MM.1S (cell line): ENCODE measurements at regions not wholly inside any gene's neighbourhood (a gene's known extent, or its start where the extent isn't known, plus 50 kb on each side); places are given as distances from the start of the nearest gene placed in this dataset.

Source experiments
- DNase-seq: peaks from one replicate; pipeline ENCODE4 v3.0.0-alpha.2; 2015
- H2AFZ ChIP-seq: fragments of 300-600 bp; sonication (generic); 2 replicates; pipeline ENCODE4 v1.6.0; 2016; ENCODE audit warnings: antibody characterized with exemption, low read length
- H3F3A ChIP-seq: fragments of 300-600 bp; sonication (generic); 2 replicates; pipeline ENCODE4 v1.6.1; 2016; ENCODE audit warnings: mild to moderate bottlenecking, antibody characterized with exemption, low read length, moderate library complexity, mixed read lengths; ENCODE audit not compliant: insufficient read depth
- H3K27ac ChIP-seq: fragments of 300-600 bp; sonication (generic); 2 replicates; pipeline ENCODE4 v1.5.1; 2016; ENCODE audit warnings: mild to moderate bottlenecking, low read length
- H3K27me3 ChIP-seq: fragments of 300-600 bp; sonication (generic); replicated peaks from 2 replicates; pipeline ENCODE4 v1.6.0; 2016; ENCODE audit warnings: low read length; ENCODE audit not compliant: insufficient read depth
- H3K36me3 ChIP-seq: fragments of 300-600 bp; sonication (generic); replicated peaks from 2 replicates; pipeline ENCODE4 v1.6.1; 2016; ENCODE audit warnings: mild to moderate bottlenecking, low read length, mixed read lengths; ENCODE audit not compliant: insufficient read depth
- H3K4me1 ChIP-seq: fragments of 300-600 bp; sonication (generic); 2 replicates; pipeline ENCODE4 v1.6.1; 2016; ENCODE audit warnings: low read length, mixed read lengths
- H3K4me2 ChIP-seq: fragments of 300-600 bp; sonication (generic); 2 replicates; pipeline ENCODE4 v1.6.0; 2016; ENCODE audit warnings: low read depth, low read length
- H3K4me3 ChIP-seq: fragments of 300-600 bp; sonication (generic); 2 replicates; pipeline ENCODE4 v1.5.1; 2016; ENCODE audit warnings: low read length, mixed read lengths
- H3K79me2 ChIP-seq: fragments of 300-600 bp; sonication (generic); 2 replicates; pipeline ENCODE4 v1.6.1; 2016; ENCODE audit warnings: mixed run types, low read length, mixed read lengths
- H3K9ac ChIP-seq: fragments of 300-600 bp; sonication (generic); 2 replicates; pipeline ENCODE4 v1.6.1; 2016; ENCODE audit warnings: low read length, mixed read lengths
- H3K9me2 ChIP-seq: fragments of 300-600 bp; sonication (generic); replicated peaks from 2 replicates; pipeline ENCODE4 v1.6.1; 2016; ENCODE audit warnings: mild to moderate bottlenecking, low read length, mixed read lengths; ENCODE audit not compliant: insufficient read depth
- H3K9me3 ChIP-seq: fragments of 300-600 bp; sonication (generic); replicated peaks from 2 replicates; pipeline ENCODE4 v1.6.1; 2016; ENCODE audit warnings: mild to moderate bottlenecking, low read length, mixed read lengths; ENCODE audit not compliant: insufficient read depth
- H4K20me1 ChIP-seq: fragments of 300-600 bp; sonication (generic); 2 replicates; pipeline ENCODE4 v1.6.1; 2016; ENCODE audit warnings: mild to moderate bottlenecking, low read length, moderate library complexity, mixed read lengths; ENCODE audit not compliant: insufficient read depth
- EZH2 ChIP-seq: fragments of 300-600 bp; sonication (generic); optimal IDR thresholded peaks from 2 replicates; pipeline ENCODE3; 2017; ENCODE audit warnings: low read depth, mild to moderate bottlenecking, antibody characterized with exemption, low read length, mixed read lengths
- EZH2phosphoT487 ChIP-seq: fragments of 300-600 bp; sonication (generic); IDR thresholded peaks from 2 replicates; pipeline ENCODE4 v1.6.1; 2018; ENCODE audit warnings: antibody characterized with exemption, low read length
- TF ChIP-seq, protein P1 (sequence below): fragments of 300-600 bp; sonication (generic); IDR thresholded peaks from 2 replicates; pipeline ENCODE4 v1.5.1; 2016; ENCODE audit warnings: antibody characterized with exemption, low read length, mixed read lengths

DNA sequence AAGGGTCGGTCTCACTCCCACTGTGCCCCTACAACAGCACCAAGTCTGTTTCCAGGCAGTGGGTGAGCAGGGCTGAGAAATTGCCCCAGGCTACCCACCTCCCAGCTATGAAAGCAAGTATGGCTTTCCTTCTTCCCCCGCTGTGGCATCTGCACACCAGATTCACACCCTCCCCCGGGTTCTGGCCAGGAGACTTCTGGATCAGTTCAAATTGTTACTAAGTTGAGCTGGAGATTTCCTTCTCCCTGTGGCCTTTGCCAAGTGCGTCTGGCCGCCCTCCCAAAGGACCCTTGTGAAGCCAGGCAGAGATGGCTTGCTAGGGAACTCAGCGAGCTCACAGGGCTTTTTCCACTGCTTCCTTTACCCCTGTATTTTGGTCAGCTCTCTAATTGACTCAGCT lies 555.4 kb downstream of the SH2D4B start:
- H3K27ac ChIP-seq = no peak overlapping the region
- H3K4me1 ChIP-seq = peaks cover 5% of the 10 kb centered on the region; the same call in 1 of the 2 replicates
- H3K9me2 ChIP-seq = no peaks in the 10 kb centered on the region
- TF ChIP-seq, protein P1, sequence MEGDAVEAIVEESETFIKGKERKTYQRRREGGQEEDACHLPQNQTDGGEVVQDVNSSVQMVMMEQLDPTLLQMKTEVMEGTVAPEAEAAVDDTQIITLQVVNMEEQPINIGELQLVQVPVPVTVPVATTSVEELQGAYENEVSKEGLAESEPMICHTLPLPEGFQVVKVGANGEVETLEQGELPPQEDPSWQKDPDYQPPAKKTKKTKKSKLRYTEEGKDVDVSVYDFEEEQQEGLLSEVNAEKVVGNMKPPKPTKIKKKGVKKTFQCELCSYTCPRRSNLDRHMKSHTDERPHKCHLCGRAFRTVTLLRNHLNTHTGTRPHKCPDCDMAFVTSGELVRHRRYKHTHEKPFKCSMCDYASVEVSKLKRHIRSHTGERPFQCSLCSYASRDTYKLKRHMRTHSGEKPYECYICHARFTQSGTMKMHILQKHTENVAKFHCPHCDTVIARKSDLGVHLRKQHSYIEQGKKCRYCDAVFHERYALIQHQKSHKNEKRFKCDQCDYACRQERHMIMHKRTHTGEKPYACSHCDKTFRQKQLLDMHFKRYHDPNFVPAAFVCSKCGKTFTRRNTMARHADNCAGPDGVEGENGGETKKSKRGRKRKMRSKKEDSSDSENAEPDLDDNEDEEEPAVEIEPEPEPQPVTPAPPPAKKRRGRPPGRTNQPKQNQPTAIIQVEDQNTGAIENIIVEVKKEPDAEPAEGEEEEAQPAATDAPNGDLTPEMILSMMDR = no peak
- TF ChIP-seq EZH2 = no peak
- TF ChIP-seq EZH2phosphoT487 = no peak
- H3K27me3 ChIP-seq = no peaks in the 10 kb centered on the region
- H3K9me3 ChIP-seq = no peaks in the 10 kb centered on the region
- H3K36me3 ChIP-seq = no peaks in the 10 kb centered on the region
- H3K79me2 ChIP-seq = no peaks in the 10 kb centered on the region
- H3K4me3 ChIP-seq = no peak overlapping the region
- no peak overlapping the region for H3K9ac ChIP-seq
- no peaks in the 10 kb centered on the region for H3F3A ChIP-seq
- H3K4me2 ChIP-seq = no peak overlapping the region
- DNase-seq = no peak
- no peak overlapping the region for H2AFZ ChIP-seq
- H4K20me1 ChIP-seq = no peaks in the 10 kb centered on the region

DNA sequence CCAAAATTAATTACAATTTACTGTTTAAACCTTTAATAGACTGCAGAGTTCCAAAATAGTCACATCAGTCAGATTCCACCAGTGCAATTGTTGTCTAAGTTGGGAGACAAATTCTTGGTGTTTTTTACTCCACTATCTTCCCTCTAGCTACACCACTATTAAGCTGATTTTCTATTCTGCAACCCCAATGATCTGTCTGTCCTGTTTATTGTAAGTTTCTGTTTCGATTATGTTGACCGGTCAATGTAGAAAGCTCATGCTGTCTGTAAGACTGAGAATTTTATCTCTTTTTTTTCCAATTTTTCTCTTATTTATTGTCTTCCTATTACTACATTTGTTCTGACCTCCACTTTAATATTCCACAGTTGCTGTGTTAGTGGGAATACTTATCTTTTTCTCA lies 557.5 kb downstream of the SH2D4B start:
- H3K27ac ChIP-seq = no peak overlapping the region
- no peaks in the 10 kb centered on the region for H3K9me3 ChIP-seq
- peak; percentile 54 for DNase-seq
- peak overlapping the region; percentile 38 for H3K4me2 ChIP-seq
- no peaks in the 10 kb centered on the region for H3F3A ChIP-seq
- no peaks in the 10 kb centered on the region for H3K79me2 ChIP-seq
- H3K9me2 ChIP-seq = no peaks in the 10 kb centered on the region
- no peak overlapping the region for H3K4me3 ChIP-seq
- peaks cover 5% of the 10 kb centered on the region; the same call in 1 of the 2 replicates for H3K4me1 ChIP-seq
- 0 out of 2 replicates have a peak overlapping the region, but pooled peaks have one; percentile 10 for H2AFZ ChIP-seq
- TF ChIP-seq EZH2 (no peak), EZH2phosphoT487 (no peak)
- TF ChIP-seq, protein P1 = no peak
- H3K36me3 ChIP-seq = no peaks in the 10 kb centered on the region
- H3K27me3 ChIP-seq = no peaks in the 10 kb centered on the region
- no peak overlapping the region for H3K9ac ChIP-seq
- no peaks in the 10 kb centered on the region for H4K20me1 ChIP-seq

GRCh38 chr10:81096558-81096957 lies 558.9 kb downstream of the SH2D4B start:
- Histone ChIP-seq H3F3A (no peaks in the 10 kb centered on the region), H3K9me2 (no peaks in the 10 kb centered on the region), H4K20me1 (no peaks in the 10 kb centered on the region), H3K4me3 (no peak overlapping the region), H3K27ac (no peak overlapping the region), H3K4me2 (no peak overlapping the region), H3K27me3 (no peaks in the 10 kb centered on the region), H3K4me1 (peaks cover 5% of the 10 kb centered on the region; the same call in 1 of the 2 replicates), H2AFZ (no peak overlapping the region), H3K36me3 (no peaks in the 10 kb centered on the region), H3K9me3 (no peaks in the 10 kb centered on the region), H3K9ac (no peak overlapping the region), H3K79me2 (no peaks in the 10 kb centered on the region)
- DNase-seq = no peak
- TF ChIP-seq EZH2phosphoT487 = no peak
- TF ChIP-seq EZH2 = no peak
- TF ChIP-seq, protein P1 = no peak
